ENCODE measurements at regions not wholly inside any gene's neighbourhood (a gene's known extent, or its start where the extent isn't known, plus 50 kb on each side); places are given as distances from the start of the nearest gene placed in this dataset.

- TF ChIP-seq CTCF (conservative IDR thresholded peaks at IDR 0.05 in 1 of 2, IDR thresholded peaks at IDR 0.05 in 1 of 2; ENCODE audit: extremely low read depth in 1 of 2, insufficient read depth in 1 of 2, low read depth in 1 of 2, low read length in 2 of 2) (no peak), EZH2 (IDR thresholded peaks at IDR 0.05; ENCODE audit: borderline replicate concordance, low read length) (no peak)
Measured at GRCh38 chr10:58030208-58030607, 237.5 kb downstream of the IPMK start.
